IMR-90 (cell line): ENCODE measurements at regions not wholly inside any gene's neighbourhood (a gene's known extent, or its start where the extent isn't known, plus 50 kb on each side); places are given as distances from the start of the nearest gene placed in this dataset.

Experiments
- ATAC-seq: fragments of 200-7000 bp; cut with Tn5 transposase; 2 replicates; pipeline ENCODE4 v1.9.1; 2020; ENCODE audit warnings: low read depth, mild to moderate bottlenecking, moderate library complexity
- BruUV-seq: library from RNA; stranded (reverse); fragments of 400-500 nt; replicated peaks from 2 replicates; lab custom pipeline; 2021; lab: Mats Ljungman, UMichigan
- CTCF ChIA-PET: fragments of 300-600 bp; formaldehyde crosslinking; extraction: SDS; loops from one replicate; lab custom pipeline; 2021; ENCODE audit warnings: antibody characterized with exemption; lab: Yijun Ruan, JAX
- POLR2A ChIA-PET: fragments of 300-600 bp; sonication (Branson Sonifier 250); formaldehyde crosslinking; loops from one replicate; lab custom pipeline; 2022; ENCODE audit warnings: antibody characterized with exemption; ENCODE audit not compliant: unreplicated experiment; lab: Charles Lee
- DNase-seq: peaks from one replicate; pipeline ENCODE4 v3.0.0; 2013
- H2AFZ ChIP-seq: replicated peaks from 2 replicates; pipeline ENCODE3; 2013; ENCODE audit warnings: low read length, mild to moderate bottlenecking; ENCODE audit not compliant: poor library complexity
- H2AK5ac ChIP-seq: 2 replicates; pipeline ENCODE4 v1.6.1; 2013; ENCODE audit warnings: low read depth, low read length, inconsistent platforms
- H2AK9ac ChIP-seq: replicated peaks from 2 replicates; pipeline ENCODE3; 2013; ENCODE audit warnings: mild to moderate bottlenecking, low read depth, low read length, moderate library complexity; ENCODE audit not compliant: poor library complexity
- H2BK120ac ChIP-seq: 2 replicates; pipeline ENCODE4 v1.6.1; 2013; ENCODE audit warnings: low read depth, low read length, inconsistent platforms
- H2BK15ac ChIP-seq: 3 replicates; pipeline ENCODE4 v1.6.1; 2013; ENCODE audit warnings: low read depth, low read length, inconsistent platforms
- H2BK20ac ChIP-seq: 2 replicates; pipeline ENCODE4 v1.6.1; 2013; ENCODE audit warnings: low read depth, mild to moderate bottlenecking, inconsistent platforms, low read length, moderate library complexity
- H2BK5ac ChIP-seq: 2 replicates; pipeline ENCODE4 v1.6.1; 2013; ENCODE audit warnings: mild to moderate bottlenecking, low read depth, low read length, inconsistent platforms; ENCODE audit not compliant: poor library complexity, severe bottlenecking
- H3K14ac ChIP-seq: replicated peaks from 2 replicates; pipeline ENCODE4 v1.6.1; 2013; ENCODE audit warnings: low read depth, low read length, inconsistent platforms
- H3K18ac ChIP-seq: 2 replicates; pipeline ENCODE4 v1.6.1; 2013; ENCODE audit warnings: low read depth, low read length, control low read depth
- H3K23ac ChIP-seq: 2 replicates; pipeline ENCODE4 v1.6.1; 2013; ENCODE audit warnings: low read depth, low read length, inconsistent platforms
- H3K27ac ChIP-seq: 2 replicates; pipeline ENCODE4 v1.5.1; 2013; ENCODE audit warnings: mild to moderate bottlenecking, control low read depth, low read length; ENCODE audit not compliant: insufficient read depth
- H3K27me3 ChIP-seq: 2 replicates; pipeline ENCODE4 v1.6.1; 2013; ENCODE audit warnings: low read length; ENCODE audit not compliant: control insufficient read depth, insufficient read depth
- H3K36me3 ChIP-seq: 2 replicates; pipeline ENCODE4 v1.6.1; 2013; ENCODE audit warnings: low read length, mixed read lengths; ENCODE audit not compliant: control insufficient read depth, insufficient read depth
- H3K4ac ChIP-seq: 2 replicates; pipeline ENCODE4 v1.6.1; 2013; ENCODE audit warnings: low read depth, low read length, inconsistent platforms
- H3K4me1 ChIP-seq: 2 replicates; pipeline ENCODE4 v1.6.1; 2013; ENCODE audit warnings: low read length, mixed read lengths; ENCODE audit not compliant: control insufficient read depth, insufficient read depth
- H3K4me2 ChIP-seq: 2 replicates; pipeline ENCODE4 v1.6.1; 2013; ENCODE audit warnings: low read depth, mild to moderate bottlenecking, control low read depth, low read length, moderate library complexity
- H3K4me3 ChIP-seq: 2 replicates; pipeline ENCODE4 v1.5.1; 2013; ENCODE audit warnings: low read depth, mild to moderate bottlenecking, control low read depth, low read length, moderate library complexity; ENCODE audit not compliant: insufficient read depth
- H3K56ac ChIP-seq: 2 replicates; pipeline ENCODE4 v1.6.1; 2013; ENCODE audit warnings: low read length, inconsistent platforms; ENCODE audit not compliant: insufficient read depth; ENCODE audit errors: extremely low read depth
- H3K79me1 ChIP-seq, 2 experiments: 2 replicates each; pipeline ENCODE4 v1.6.1; 2013; ENCODE audit warnings: low read length in 2 of 2, inconsistent platforms in 1 of 2, low read depth in 1 of 2
- H3K9ac ChIP-seq: 2 replicates; pipeline ENCODE4 v1.6.1; 2013; ENCODE audit warnings: low read depth, low read length, control low read depth
- H3K9me1 ChIP-seq: 2 replicates; pipeline ENCODE4 v1.6.1; 2013; ENCODE audit warnings: low read length, inconsistent platforms; ENCODE audit not compliant: insufficient read depth
- H3K9me3 ChIP-seq: 2 replicates; pipeline ENCODE4 v1.6.1; 2013; ENCODE audit warnings: low read length; ENCODE audit not compliant: control insufficient read depth, insufficient read depth
- H4K20me1 ChIP-seq: 2 replicates; pipeline ENCODE4 v1.6.1; 2013; ENCODE audit warnings: low read length, inconsistent platforms; ENCODE audit not compliant: insufficient read depth
- H4K5ac ChIP-seq: 2 replicates; pipeline ENCODE4 v1.6.1; 2013; ENCODE audit warnings: mild to moderate bottlenecking, low read depth, low read length, control low read depth
- H4K8ac ChIP-seq, 2 experiments: 2 replicates each; pipeline ENCODE4 v1.6.1; 2013; ENCODE audit warnings: low read depth in 2 of 2, low read length in 2 of 2, control low read depth in 1 of 2, inconsistent platforms in 1 of 2
- H4K91ac ChIP-seq: 2 replicates; pipeline ENCODE4 v1.6.1; 2013; ENCODE audit warnings: low read depth, low read length, inconsistent platforms; ENCODE audit not compliant: insufficient read depth
- BHLHE40 ChIP-seq: fragments of 150-350 bp; IDR thresholded peaks from 2 replicates; pipeline ENCODE4 v1.6.1; 2016; ENCODE audit warnings: mild to moderate bottlenecking, low read depth, low read length
- CHD1 ChIP-seq: IDR thresholded peaks from 2 replicates; pipeline ENCODE4 v1.6.1; 2012; ENCODE audit warnings: low read depth, low read length, improper control_type of control experiment
- MAFK ChIP-seq: IDR thresholded peaks from 2 replicates; pipeline ENCODE4 v1.6.1; 2012; ENCODE audit warnings: low read depth, low read length, improper control_type of control experiment
- MXI1 ChIP-seq: IDR thresholded peaks from 2 replicates; pipeline ENCODE4 v1.6.1; 2012; ENCODE audit warnings: low read depth, mild to moderate bottlenecking, low read length, moderate library complexity, borderline replicate concordance
- NFE2L2 ChIP-seq: fragments of 150-350 bp; IDR thresholded peaks from 2 replicates; pipeline ENCODE4 v1.6.1; 2016; ENCODE audit warnings: low read depth, mild to moderate bottlenecking, low read length
- POLR2A ChIP-seq: IDR thresholded peaks from 2 replicates; pipeline ENCODE4 v1.6.1; 2012; ENCODE audit warnings: mild to moderate bottlenecking, low read depth, low read length
- RAD21 ChIP-seq: IDR thresholded peaks from 2 replicates; pipeline ENCODE4 v1.6.1; 2012; ENCODE audit warnings: low read length, improper control_type of control experiment
- RCOR1 ChIP-seq: IDR thresholded peaks from 2 replicates; pipeline ENCODE4 v1.6.1; 2012; ENCODE audit warnings: mild to moderate bottlenecking, low read length, improper control_type of control experiment; ENCODE audit not compliant: insufficient replicate concordance
- RFX5 ChIP-seq: IDR thresholded peaks from 2 replicates; pipeline ENCODE4 v1.8.0; 2012; ENCODE audit warnings: low read depth, mild to moderate bottlenecking, low read length, moderate library complexity
- SMC3 ChIP-seq: fragments of 150-350 bp; IDR thresholded peaks from 2 replicates; pipeline ENCODE4 v1.6.1; 2016; ENCODE audit warnings: low read depth, mild to moderate bottlenecking, antibody characterized with exemption, low read length, moderate library complexity
- WGBS, 2 experiments: methylation state at CpG; one replicate each; pipeline versions ENCODE4 v1.1.5 to v1.1.7; 2013; ENCODE audit warnings: missing lambda C conversion rate in 2 of 2; ENCODE audit not compliant: insufficient read length in 1 of 2; ENCODE audit errors: extremely low coverage in 2 of 2; 5-methylcytosine and 5-hydroxymethylcytosine counted together
- dilution Hi-C: fragments of 300-500 bp; cut with HindIII; formaldehyde crosslinking; loops from one replicate; pipeline ENCODE4 v1.14.3; 2018; ENCODE audit warnings: low sequenced_read_pairs; ENCODE audit not compliant: unreplicated experiment
- in situ Hi-C: fragments of 300-500 bp; cut with MboI; formaldehyde crosslinking; loops from 3 replicates; pipeline ENCODE4 v1.14.3; 2019; ENCODE audit warnings: low sequenced_read_pairs, inconsistent platforms, mixed read lengths
- intact Hi-C: fragments of 100-400 bp; cut with micrococcal nuclease; formaldehyde crosslinking; loops from 2 replicates; pipeline ENCODE4 v1.10.0; 2022
- TF ChIP-seq, protein P1 (sequence below): fragments of 150-350 bp; IDR thresholded peaks from 2 replicates; pipeline ENCODE4 v1.6.1; 2016; ENCODE audit warnings: low read depth, mild to moderate bottlenecking, low read length, moderate library complexity, borderline replicate concordance

- H2AK9ac ChIP-seq = peak overlapping the region; percentile 93
- no peaks in the 10 kb centered on the region for H4K20me1 ChIP-seq
- H3K4me1 ChIP-seq = peaks cover 11% of the 10 kb centered on the region
- no peak overlapping the region for H3K4me3 ChIP-seq
- in situ Hi-C loops = no loop called here
- H3K27me3 ChIP-seq = no peaks in the 10 kb centered on the region
- no TSS peak for BruUV-seq
- dilution Hi-C loops = no loop called here
- no peaks in the 10 kb centered on the region for H3K9me3 ChIP-seq
- TF ChIP-seq RFX5 (no peak), RAD21 (no peak), MAFK (no peak), SMC3 (no peak), POLR2A (no peak), RCOR1 (no peak), BHLHE40 (no peak), CHD1 (no peak), NFE2L2 (no peak), MXI1 (no peak)
- TF ChIP-seq, protein P1, sequence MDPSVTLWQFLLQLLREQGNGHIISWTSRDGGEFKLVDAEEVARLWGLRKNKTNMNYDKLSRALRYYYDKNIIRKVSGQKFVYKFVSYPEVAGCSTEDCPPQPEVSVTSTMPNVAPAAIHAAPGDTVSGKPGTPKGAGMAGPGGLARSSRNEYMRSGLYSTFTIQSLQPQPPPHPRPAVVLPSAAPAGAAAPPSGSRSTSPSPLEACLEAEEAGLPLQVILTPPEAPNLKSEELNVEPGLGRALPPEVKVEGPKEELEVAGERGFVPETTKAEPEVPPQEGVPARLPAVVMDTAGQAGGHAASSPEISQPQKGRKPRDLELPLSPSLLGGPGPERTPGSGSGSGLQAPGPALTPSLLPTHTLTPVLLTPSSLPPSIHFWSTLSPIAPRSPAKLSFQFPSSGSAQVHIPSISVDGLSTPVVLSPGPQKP = no peak
- peak overlapping the region; percentile 96 for H2BK120ac ChIP-seq
- WGBS, 2 experiments = 0% methylated on average over 1 of the region's 4 CpGs; no CpG with 5 or more reads in 1 of the 2 experiments
- ChIA-PET CTCF (no interaction called here), POLR2A (no interaction called here)
- H3K14ac ChIP-seq = peak overlapping the region; percentile 87
- DNase-seq (peak; percentile 50), ATAC-seq (peak; percentile 56)
- peak overlapping the region; percentile 43 for H3K18ac ChIP-seq
- H2BK5ac ChIP-seq = peak overlapping the region; percentile 51
- H3K9me1 ChIP-seq = peaks cover 9% of the 10 kb centered on the region
- peak overlapping the region; percentile 65 for H3K27ac ChIP-seq
- H2AK5ac ChIP-seq = peak overlapping the region; percentile 88
- no peaks in the 10 kb centered on the region for H3K36me3 ChIP-seq
- H3K4ac ChIP-seq = peak overlapping the region; percentile 94
- no peak overlapping the region for H3K9ac ChIP-seq
- peak overlapping the region; percentile 58; the same call in 1 of the 2 replicates for H3K23ac ChIP-seq
- peak overlapping the region; percentile 79 for H2AFZ ChIP-seq
- H3K4me2 ChIP-seq = peak overlapping the region; percentile 21
- peak overlapping the region; percentile 81; the same call in 2 of the 3 replicates for H2BK15ac ChIP-seq
- H2BK20ac ChIP-seq = peak overlapping the region; percentile 93
- intact Hi-C loops = no loop called here
- H4K5ac ChIP-seq = peak overlapping the region; percentile 67
- H4K91ac ChIP-seq = peak overlapping the region; percentile 93
- no peaks in the 10 kb centered on the region for H3K79me1 ChIP-seq
- peak overlapping the region; percentile 56; the same call in 1 of the 2 replicates for H3K56ac ChIP-seq
- peak overlapping the region; percentile 32 to 85; a peak in 3 of 4 replicates for H4K8ac ChIP-seq
Measured at GRCh38 chr9:16120231-16120641, 567.4 kb downstream of the CCDC171 start.
